ENCODE measurements at regions not wholly inside any gene's neighbourhood (a gene's known extent, or its start where the extent isn't known, plus 50 kb on each side); places are given as distances from the start of the nearest gene placed in this dataset.

DNA sequence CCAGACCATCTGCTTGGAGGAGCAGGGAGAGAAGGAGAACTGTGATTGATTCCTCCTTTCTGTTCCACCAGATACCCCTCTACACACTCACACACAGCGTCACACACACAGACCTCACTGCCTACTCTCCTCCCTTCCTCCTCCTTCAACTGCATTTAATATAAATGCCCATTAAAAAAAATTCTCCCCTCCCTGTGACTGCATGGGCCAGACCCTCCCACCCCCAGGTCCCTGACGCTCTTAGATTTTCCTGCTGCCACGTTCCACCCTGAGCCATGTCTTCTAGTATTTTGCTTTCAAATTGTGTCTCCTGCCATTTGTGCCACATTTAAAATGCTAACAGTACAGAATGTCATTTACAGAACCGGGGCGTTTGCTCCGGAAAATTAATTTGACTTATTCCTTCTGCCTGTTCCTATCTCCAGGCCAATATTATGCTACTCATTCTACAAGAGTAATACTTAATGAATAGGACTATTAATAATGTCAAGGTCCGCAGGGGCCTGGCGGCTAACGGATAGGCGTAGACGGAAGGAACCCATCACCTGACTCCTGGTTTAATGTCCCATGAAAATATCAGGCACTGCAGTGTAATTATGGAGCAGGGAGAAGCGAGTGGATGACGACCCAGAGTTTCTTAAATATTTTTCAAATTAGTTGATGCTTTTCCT, 100.2 kb downstream of the MRM1 start:
- Histone ChIP-seq H3K79me2 (ENCODE audit: insufficient read depth, low read length) (no peaks in the 10 kb centered on the region), H3K4me3 (replicated peaks in 1 of 3; ENCODE audit: low read depth in 2 of 3, low read length in 3 of 3) (no peak overlapping the region), H3K4me1 (ENCODE audit: control insufficient read depth in 1 of 2, insufficient read depth in 2 of 2, low read length in 2 of 2) (no peaks in the 10 kb centered on the region), H3K36me3 (replicated peaks in 1 of 2; ENCODE audit: control insufficient read depth in 1 of 2, insufficient read depth in 2 of 2, low read length in 2 of 2) (no peaks in the 10 kb centered on the region), H4K20me1 (ENCODE audit: insufficient read depth, low read length) (no peaks in the 10 kb centered on the region), H3K9ac (ENCODE audit: insufficient read depth, low read length, poor library complexity, severe bottlenecking) (no peak overlapping the region), H3K4me2 (replicated peaks; ENCODE audit: extremely low read depth, low read length, poor library complexity, severe bottlenecking) (no peak overlapping the region), H3K9me3 (replicated peaks in 1 of 2; ENCODE audit: control insufficient read depth in 1 of 2, insufficient read depth in 1 of 2, low read length in 2 of 2) (no peaks in the 10 kb centered on the region), H2AFZ (ENCODE audit: insufficient read depth, low read depth, low read length, poor library complexity, severe bottlenecking) (no peak overlapping the region), H3K27ac (ENCODE audit: low read depth in 1 of 2, low read length in 2 of 2) (no peak overlapping the region), H3K27me3 (ENCODE audit: control insufficient read depth in 2 of 2, insufficient read depth in 2 of 2, low read length in 2 of 2) (peaks cover 5 to 29% of the 10 kb centered on the region in 2 donors)
- intact Hi-C loops (cut with micrococcal nuclease) = no loop called here
- Mint-ChIP-seq H3K27ac (no peak overlapping the region), H3K4me3 (no peak overlapping the region), H3K9me3 (peaks cover 0 to 1% (median 0%) of the 10 kb centered on the region in 7 donors), H3K27me3 (ENCODE audit: low read depth in 3 of 3) (peaks cover 21 to 33% (median 33%) of the 10 kb centered on the region in 3 donors), H3K4me1 (no peaks in the 10 kb centered on the region), H3K36me3 (no peaks in the 10 kb centered on the region)
- 89% methylated on average over 7 of the region's 13 CpGs for WGBS (ENCODE audit: insufficient coverage)
- TF ChIP-seq, protein P1, sequence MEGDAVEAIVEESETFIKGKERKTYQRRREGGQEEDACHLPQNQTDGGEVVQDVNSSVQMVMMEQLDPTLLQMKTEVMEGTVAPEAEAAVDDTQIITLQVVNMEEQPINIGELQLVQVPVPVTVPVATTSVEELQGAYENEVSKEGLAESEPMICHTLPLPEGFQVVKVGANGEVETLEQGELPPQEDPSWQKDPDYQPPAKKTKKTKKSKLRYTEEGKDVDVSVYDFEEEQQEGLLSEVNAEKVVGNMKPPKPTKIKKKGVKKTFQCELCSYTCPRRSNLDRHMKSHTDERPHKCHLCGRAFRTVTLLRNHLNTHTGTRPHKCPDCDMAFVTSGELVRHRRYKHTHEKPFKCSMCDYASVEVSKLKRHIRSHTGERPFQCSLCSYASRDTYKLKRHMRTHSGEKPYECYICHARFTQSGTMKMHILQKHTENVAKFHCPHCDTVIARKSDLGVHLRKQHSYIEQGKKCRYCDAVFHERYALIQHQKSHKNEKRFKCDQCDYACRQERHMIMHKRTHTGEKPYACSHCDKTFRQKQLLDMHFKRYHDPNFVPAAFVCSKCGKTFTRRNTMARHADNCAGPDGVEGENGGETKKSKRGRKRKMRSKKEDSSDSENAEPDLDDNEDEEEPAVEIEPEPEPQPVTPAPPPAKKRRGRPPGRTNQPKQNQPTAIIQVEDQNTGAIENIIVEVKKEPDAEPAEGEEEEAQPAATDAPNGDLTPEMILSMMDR (IDR thresholded peaks at IDR 0.05) = no peak
- DNase-seq = no peak

DNA sequence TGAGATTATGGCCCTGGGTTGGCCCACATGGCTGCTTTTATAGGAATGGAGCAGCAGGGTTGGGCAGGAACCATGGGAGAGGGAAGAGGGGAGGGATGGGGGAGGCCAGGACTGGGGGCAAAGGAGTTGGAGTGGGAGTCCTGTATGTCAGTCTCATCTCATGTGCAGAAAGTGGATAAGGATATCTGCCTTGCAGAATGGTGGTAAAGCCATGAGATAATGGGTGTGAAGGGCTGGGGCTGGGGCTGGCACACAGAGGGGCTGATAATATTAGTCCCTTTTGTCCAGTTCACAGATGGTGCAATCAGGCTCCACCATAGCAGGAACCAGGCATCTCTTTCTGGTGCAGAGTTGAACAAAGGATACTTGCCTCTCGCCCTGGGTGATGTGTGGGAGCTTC, 101.3 kb downstream of the MRM1 start:
- TF ChIP-seq, protein P1 (IDR thresholded peaks at IDR 0.05) = no peak
- intact Hi-C loops (cut with micrococcal nuclease) = no loop called here
- Histone ChIP-seq H3K4me1 (ENCODE audit: control insufficient read depth in 1 of 2, insufficient read depth in 2 of 2, low read length in 2 of 2) (no peaks in the 10 kb centered on the region), H3K27ac (ENCODE audit: low read depth in 1 of 2, low read length in 2 of 2) (no peak overlapping the region), H3K4me2 (replicated peaks; ENCODE audit: extremely low read depth, low read length, poor library complexity, severe bottlenecking) (no peak overlapping the region), H3K27me3 (ENCODE audit: control insufficient read depth in 2 of 2, insufficient read depth in 2 of 2, low read length in 2 of 2) (peaks cover 5 to 29% of the 10 kb centered on the region in 2 donors), H2AFZ (ENCODE audit: insufficient read depth, low read depth, low read length, poor library complexity, severe bottlenecking) (no peak overlapping the region), H3K36me3 (replicated peaks in 1 of 2; ENCODE audit: control insufficient read depth in 1 of 2, insufficient read depth in 2 of 2, low read length in 2 of 2) (no peaks in the 10 kb centered on the region), H3K9ac (ENCODE audit: insufficient read depth, low read length, poor library complexity, severe bottlenecking) (no peak overlapping the region), H3K4me3 (replicated peaks in 1 of 3; ENCODE audit: low read depth in 2 of 3, low read length in 3 of 3) (no peak overlapping the region), H3K9me3 (replicated peaks in 1 of 2; ENCODE audit: control insufficient read depth in 1 of 2, insufficient read depth in 1 of 2, low read length in 2 of 2) (no peaks in the 10 kb centered on the region), H4K20me1 (ENCODE audit: insufficient read depth, low read length) (no peaks in the 10 kb centered on the region), H3K79me2 (ENCODE audit: insufficient read depth, low read length) (no peaks in the 10 kb centered on the region)
- Mint-ChIP-seq H3K36me3 (no peaks in the 10 kb centered on the region), H3K9me3 (peaks cover 0 to 1% (median 0%) of the 10 kb centered on the region in 7 donors), H3K4me3 (no peak overlapping the region), H3K4me1 (no peaks in the 10 kb centered on the region), H3K27ac (no peak overlapping the region), H3K27me3 (ENCODE audit: low read depth in 3 of 3) (peaks cover 19 to 35% (median 34%) of the 10 kb centered on the region in 3 donors)
- DNase-seq = no peak
- 20% methylated on average over 1 of the region's 1 CpG for WGBS (ENCODE audit: insufficient coverage)
